WTC11 (cell line): ENCODE measurements at regions not wholly inside any gene's neighbourhood (a gene's known extent, or its start where the extent isn't known, plus 50 kb on each side); places are given as distances from the start of the nearest gene placed in this dataset.

Experiments used
- ATAC-seq: fragments of 200-7000 bp; cut with Tn5 transposase; 2 replicates; pipeline ENCODE4 v1.10.0; 2021; ENCODE audit warnings: mild to moderate bottlenecking, moderate library complexity
- CTCF ChIA-PET: fragments of 300-600 bp; sonication (Branson Sonifier 250); formaldehyde crosslinking; loops from one replicate; lab custom pipeline; 2021; ENCODE audit warnings: antibody characterized with exemption; lab: Charles Lee
- POLR2A ChIA-PET: fragments of 350-600 bp; sonication (Branson Sonifier 250); formaldehyde crosslinking; loops from one replicate; lab custom pipeline; 2021; ENCODE audit warnings: antibody characterized with exemption; lab: Charles Lee
- DNase-seq: peaks from one replicate; pipeline ENCODE4 v3.0.0; 2021; ENCODE audit warnings: low spot score
- H3K27ac Mint-ChIP-seq: 2 replicates; pipeline ENCODE4 v1.8.0; 2021; ENCODE audit warnings: mixed read lengths
- H3K27me3 Mint-ChIP-seq: 2 replicates; pipeline ENCODE4 v1.8.0; 2021; ENCODE audit warnings: low read depth, mild to moderate bottlenecking, moderate library complexity, mixed read lengths
- H3K36me3 Mint-ChIP-seq: 2 replicates; pipeline ENCODE4 v1.8.0; 2021; ENCODE audit warnings: mixed read lengths
- H3K4me1 Mint-ChIP-seq: 2 replicates; pipeline ENCODE4 v1.8.0; 2022; ENCODE audit warnings: mixed read lengths
- H3K4me3 Mint-ChIP-seq: 2 replicates; pipeline ENCODE4 v1.8.0; 2021; ENCODE audit warnings: mild to moderate bottlenecking, moderate library complexity, mixed read lengths
- H3K9me3 Mint-ChIP-seq: 2 replicates; pipeline ENCODE4 v1.8.0; 2021; ENCODE audit warnings: mixed read lengths
- AFF4 ChIP-seq: sonication (generic); formaldehyde crosslinking; IDR thresholded peaks from 2 replicates; pipeline ENCODE4 v1.8.1; 2023; ENCODE audit warnings: mild to moderate bottlenecking, missing genetic modification reagents, borderline replicate concordance
- CTCF ChIP-seq: fragments of 200-600 bp; IDR thresholded peaks from 2 replicates; pipeline ENCODE4 v1.8.0; 2022; ENCODE audit warnings: antibody characterized with exemption
- FOXJ3 ChIP-seq: sonication (generic); formaldehyde crosslinking; IDR thresholded peaks from 2 replicates; pipeline ENCODE4 v1.9.0; 2021; ENCODE audit warnings: missing genetic modification reagents, mild to moderate bottlenecking, borderline replicate concordance
- HMGXB4 ChIP-seq: sonication (generic); formaldehyde crosslinking; IDR thresholded peaks from 2 replicates; pipeline ENCODE4 v1.8.1; 2023; ENCODE audit warnings: mild to moderate bottlenecking, moderate library complexity, missing genetic modification reagents
- NFATC4 ChIP-seq: fragments of 250-450 bp; sonication (Bioruptor Pico); IDR thresholded peaks from 2 replicates; pipeline ENCODE4 v1.9.0; 2021; ENCODE audit warnings: mild to moderate bottlenecking
- STAT6 ChIP-seq: sonication (generic); formaldehyde crosslinking; conservative IDR thresholded peaks from 2 replicates; pipeline ENCODE4 v1.8.1; 2023; ENCODE audit warnings: mild to moderate bottlenecking, low read depth, missing genetic modification reagents, moderate library complexity
- TF ChIP-seq, protein P1 (sequence below): fragments of 250-450 bp; sonication (Bioruptor Pico); conservative IDR thresholded peaks from 2 replicates; pipeline ENCODE4 v1.9.0; 2021; ENCODE audit warnings: mild to moderate bottlenecking
- TF ChIP-seq, protein P2 (sequence below): sonication (generic); formaldehyde crosslinking; IDR thresholded peaks from 2 replicates; pipeline ENCODE4 v1.8.0; 2022; ENCODE audit warnings: missing genetic modification reagents
- TF ChIP-seq, protein P3 (sequence below): fragments of 250-450 bp; sonication (Bioruptor Pico); IDR thresholded peaks from 2 replicates; pipeline ENCODE4 v1.9.0; 2021; ENCODE audit warnings: moderate library complexity, mild to moderate bottlenecking, inconsistent platforms, borderline replicate concordance
- TF ChIP-seq, protein P4 (sequence below): sonication (generic); formaldehyde crosslinking; IDR thresholded peaks from 2 replicates; pipeline ENCODE4 v1.8.1; 2022; ENCODE audit warnings: low read depth, missing genetic modification reagents, borderline replicate concordance

DNA sequence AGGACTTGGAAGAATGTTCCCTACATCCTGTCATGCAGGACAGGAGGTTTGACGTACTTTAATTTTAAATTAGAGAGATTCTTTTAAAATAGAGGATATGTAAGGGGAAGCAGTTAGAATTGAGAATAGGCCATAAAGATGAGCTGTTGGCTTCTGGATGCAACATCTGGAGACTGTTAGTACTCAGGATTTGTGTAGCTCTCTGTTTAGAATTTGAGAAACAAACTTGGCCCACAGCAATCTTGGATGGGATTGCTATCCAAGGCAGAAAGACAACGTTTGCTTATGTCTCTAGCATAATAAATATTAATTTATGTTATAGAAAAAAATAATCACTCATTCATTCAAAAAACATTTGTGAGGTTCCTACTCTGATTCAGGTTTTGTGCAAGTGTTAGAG is 398.4 kb upstream of the NOVA1 start (continued):
- TF ChIP-seq, protein P1, sequence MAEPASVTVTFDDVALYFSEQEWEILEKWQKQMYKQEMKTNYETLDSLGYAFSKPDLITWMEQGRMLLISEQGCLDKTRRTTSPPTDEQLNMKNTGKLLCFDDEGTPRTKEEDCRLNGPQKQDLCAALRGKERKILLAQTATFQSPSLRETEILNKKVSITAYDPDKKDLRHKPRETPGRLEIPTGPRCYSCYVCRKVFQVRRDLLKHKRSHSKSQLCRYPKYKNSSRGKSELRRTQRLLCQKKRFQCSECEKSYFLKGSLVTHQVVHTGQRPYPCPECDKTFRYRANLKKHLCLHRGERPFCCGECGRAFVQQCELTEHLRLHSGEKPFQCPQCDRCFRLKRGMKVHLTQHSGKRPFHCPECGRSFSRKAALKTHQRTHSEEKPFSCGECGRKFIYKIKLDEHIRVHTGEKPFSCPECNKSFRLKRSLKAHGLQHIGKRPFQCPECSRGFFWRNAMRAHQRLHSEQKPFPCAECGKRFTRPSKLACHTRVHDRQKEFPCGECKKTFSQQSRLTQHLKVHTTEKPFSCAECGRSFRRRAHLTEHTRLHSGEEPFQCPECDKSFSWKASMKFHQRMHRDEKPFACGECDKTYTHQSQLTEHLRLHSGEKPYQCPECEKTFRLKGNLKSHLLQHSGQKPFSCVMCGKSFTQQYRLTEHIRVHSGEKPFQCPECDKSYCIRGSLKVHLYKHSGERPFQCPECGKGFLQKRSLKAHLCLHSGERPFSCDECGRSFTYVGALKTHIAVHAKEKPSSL (CRISPR knock-in tag): no peak

- H3K9me3 Mint-ChIP-seq: 0 out of 2 replicates have a peak, but pooled peaks cover 3% of the 10 kb centered on the region
These were observed 404.3 kb upstream of the NOVA1 start for GRCh38 chr14:27002179-27002578.

More at GRCh38 chr14:27002179-27002578, 404.3 kb upstream of the NOVA1 start:
- no peak overlapping the region for H3K4me3 Mint-ChIP-seq
- POLR2A ChIA-PET: no interaction called here
- TF ChIP-seq FOXJ3 (no peak), NFATC4 (CRISPR knock-in tag) (no peak), HMGXB4 (CRISPR knock-in tag) (no peak), AFF4 (no peak), STAT6 (CRISPR knock-in tag) (no peak), CTCF (no peak)
- TF ChIP-seq, protein P2, sequence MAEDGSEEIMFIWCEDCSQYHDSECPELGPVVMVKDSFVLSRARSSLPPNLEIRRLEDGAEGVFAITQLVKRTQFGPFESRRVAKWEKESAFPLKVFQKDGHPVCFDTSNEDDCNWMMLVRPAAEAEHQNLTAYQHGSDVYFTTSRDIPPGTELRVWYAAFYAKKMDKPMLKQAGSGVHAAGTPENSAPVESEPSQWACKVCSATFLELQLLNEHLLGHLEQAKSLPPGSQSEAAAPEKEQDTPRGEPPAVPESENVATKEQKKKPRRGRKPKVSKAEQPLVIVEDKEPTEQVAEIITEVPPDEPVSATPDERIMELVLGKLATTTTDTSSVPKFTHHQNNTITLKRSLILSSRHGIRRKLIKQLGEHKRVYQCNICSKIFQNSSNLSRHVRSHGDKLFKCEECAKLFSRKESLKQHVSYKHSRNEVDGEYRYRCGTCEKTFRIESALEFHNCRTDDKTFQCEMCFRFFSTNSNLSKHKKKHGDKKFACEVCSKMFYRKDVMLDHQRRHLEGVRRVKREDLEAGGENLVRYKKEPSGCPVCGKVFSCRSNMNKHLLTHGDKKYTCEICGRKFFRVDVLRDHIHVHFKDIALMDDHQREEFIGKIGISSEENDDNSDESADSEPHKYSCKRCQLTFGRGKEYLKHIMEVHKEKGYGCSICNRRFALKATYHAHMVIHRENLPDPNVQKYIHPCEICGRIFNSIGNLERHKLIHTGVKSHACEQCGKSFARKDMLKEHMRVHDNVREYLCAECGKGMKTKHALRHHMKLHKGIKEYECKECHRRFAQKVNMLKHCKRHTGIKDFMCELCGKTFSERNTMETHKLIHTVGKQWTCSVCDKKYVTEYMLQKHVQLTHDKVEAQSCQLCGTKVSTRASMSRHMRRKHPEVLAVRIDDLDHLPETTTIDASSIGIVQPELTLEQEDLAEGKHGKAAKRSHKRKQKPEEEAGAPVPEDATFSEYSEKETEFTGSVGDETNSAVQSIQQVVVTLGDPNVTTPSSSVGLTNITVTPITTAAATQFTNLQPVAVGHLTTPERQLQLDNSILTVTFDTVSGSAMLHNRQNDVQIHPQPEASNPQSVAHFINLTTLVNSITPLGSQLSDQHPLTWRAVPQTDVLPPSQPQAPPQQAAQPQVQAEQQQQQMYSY (CRISPR knock-in tag): no peak
- TF ChIP-seq, protein P3, sequence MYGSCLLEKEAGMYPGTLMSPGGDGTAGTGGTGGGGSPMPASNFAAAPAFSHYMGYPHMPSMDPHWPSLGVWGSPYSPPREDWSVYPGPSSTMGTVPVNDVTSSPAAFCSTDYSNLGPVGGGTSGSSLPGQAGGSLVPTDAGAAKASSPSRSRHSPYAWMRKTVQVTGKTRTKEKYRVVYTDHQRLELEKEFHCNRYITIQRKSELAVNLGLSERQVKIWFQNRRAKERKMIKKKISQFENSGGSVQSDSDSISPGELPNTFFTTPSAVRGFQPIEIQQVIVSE (CRISPR knock-in tag): no peak
- TF ChIP-seq, protein P4, sequence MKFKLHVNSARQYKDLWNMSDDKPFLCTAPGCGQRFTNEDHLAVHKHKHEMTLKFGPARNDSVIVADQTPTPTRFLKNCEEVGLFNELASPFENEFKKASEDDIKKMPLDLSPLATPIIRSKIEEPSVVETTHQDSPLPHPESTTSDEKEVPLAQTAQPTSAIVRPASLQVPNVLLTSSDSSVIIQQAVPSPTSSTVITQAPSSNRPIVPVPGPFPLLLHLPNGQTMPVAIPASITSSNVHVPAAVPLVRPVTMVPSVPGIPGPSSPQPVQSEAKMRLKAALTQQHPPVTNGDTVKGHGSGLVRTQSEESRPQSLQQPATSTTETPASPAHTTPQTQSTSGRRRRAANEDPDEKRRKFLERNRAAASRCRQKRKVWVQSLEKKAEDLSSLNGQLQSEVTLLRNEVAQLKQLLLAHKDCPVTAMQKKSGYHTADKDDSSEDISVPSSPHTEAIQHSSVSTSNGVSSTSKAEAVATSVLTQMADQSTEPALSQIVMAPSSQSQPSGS (CRISPR knock-in tag): no peak
- TF ChIP-seq, all 79 proteins: peak for 0
- no peak for ATAC-seq
- H3K27ac Mint-ChIP-seq: no peak overlapping the region
- CTCF ChIA-PET: no interaction called here
- H3K36me3 Mint-ChIP-seq: no peaks in the 10 kb centered on the region
- H3K27me3 Mint-ChIP-seq: no peaks in the 10 kb centered on the region
- no peak for DNase-seq
- peaks cover 3% of the 10 kb centered on the region; the same call in 1 of the 2 replicates for H3K4me1 Mint-ChIP-seq
